Loucy (cell line): ENCODE measurements at regions not wholly inside any gene's neighbourhood (a gene's known extent, or its start where the extent isn't known, plus 50 kb on each side); places are given as distances from the start of the nearest gene placed in this dataset.

Experiments
- H2AFZ ChIP-seq: fragments of 200-600 bp; sonication (generic); 2 replicates; pipeline ENCODE4 v1.6.0; 2016; ENCODE audit warnings: antibody characterized with exemption, mild to moderate bottlenecking, low read length, moderate library complexity
- H3F3A ChIP-seq: fragments of 200-600 bp; 2 replicates; pipeline ENCODE4 v1.6.0; 2016; ENCODE audit warnings: antibody characterized with exemption, low read depth, mild to moderate bottlenecking
- H3K27me3 ChIP-seq: fragments of 200-600 bp; sonication (generic); 2 replicates; pipeline ENCODE4 v1.6.1; 2014; ENCODE audit warnings: low read length, mild to moderate bottlenecking; ENCODE audit not compliant: insufficient read depth, poor library complexity, severe bottlenecking
- H3K36me3 ChIP-seq: fragments of 200-600 bp; sonication (generic); 2 replicates; pipeline ENCODE4 v1.6.1; 2016; ENCODE audit warnings: low read length; ENCODE audit not compliant: insufficient read depth
- H3K4me1 ChIP-seq: fragments of 200-600 bp; sonication (generic); 2 replicates; pipeline ENCODE4 v1.5.1; 2014; ENCODE audit warnings: low read length, mild to moderate bottlenecking; ENCODE audit not compliant: insufficient read depth, poor library complexity, severe bottlenecking
- H3K4me2 ChIP-seq: fragments of 200-600 bp; sonication (generic); 2 replicates; pipeline ENCODE4 v1.6.0; 2014; ENCODE audit warnings: antibody characterized with exemption, low read length, low read depth, mild to moderate bottlenecking; ENCODE audit not compliant: poor library complexity, severe bottlenecking
- H3K4me3 ChIP-seq: fragments of 200-600 bp; sonication (generic); 2 replicates; pipeline ENCODE4 v1.5.1; 2014; ENCODE audit warnings: low read length, mild to moderate bottlenecking, mixed read lengths; ENCODE audit not compliant: poor library complexity, severe bottlenecking
- H3K79me2 ChIP-seq: fragments of 200-600 bp; sonication (generic); 2 replicates; pipeline ENCODE4 v1.6.1; 2014; ENCODE audit warnings: low read length; ENCODE audit not compliant: insufficient read depth
- H3K9ac ChIP-seq: fragments of 200-600 bp; sonication (generic); 2 replicates; pipeline ENCODE4 v1.6.0; 2014; ENCODE audit warnings: mild to moderate bottlenecking, low read depth, low read length, moderate library complexity; ENCODE audit not compliant: poor library complexity, severe bottlenecking
- H3K9me2 ChIP-seq: fragments of 200-600 bp; sonication (generic); replicated peaks from 2 replicates; pipeline ENCODE4 v1.6.1; 2016; ENCODE audit warnings: low read depth, low read length, mixed read lengths
- H3K9me3 ChIP-seq: fragments of 200-600 bp; sonication (generic); 2 replicates; pipeline ENCODE4 v1.6.1; 2014; ENCODE audit warnings: mild to moderate bottlenecking, antibody characterized with exemption, low read length, low read depth; ENCODE audit not compliant: insufficient read depth
- H4K20me1 ChIP-seq: fragments of 200-600 bp; sonication (generic); 2 replicates; pipeline ENCODE4 v1.6.0; 2014; ENCODE audit warnings: antibody characterized with exemption, low read length, mild to moderate bottlenecking; ENCODE audit not compliant: insufficient read depth, poor library complexity, severe bottlenecking
- EZH2phosphoT487 ChIP-seq: fragments of 200-600 bp; IDR thresholded peaks from 2 replicates; pipeline ENCODE4 v1.6.1; 2018; ENCODE audit warnings: antibody characterized with exemption, mild to moderate bottlenecking, moderate library complexity, borderline replicate concordance
- TF ChIP-seq, protein P1 (sequence below): fragments of 200-600 bp; sonication (generic); conservative IDR thresholded peaks from 2 replicates; pipeline ENCODE4 v1.5.1; 2014; ENCODE audit warnings: mild to moderate bottlenecking, antibody characterized with exemption, low read length

DNA sequence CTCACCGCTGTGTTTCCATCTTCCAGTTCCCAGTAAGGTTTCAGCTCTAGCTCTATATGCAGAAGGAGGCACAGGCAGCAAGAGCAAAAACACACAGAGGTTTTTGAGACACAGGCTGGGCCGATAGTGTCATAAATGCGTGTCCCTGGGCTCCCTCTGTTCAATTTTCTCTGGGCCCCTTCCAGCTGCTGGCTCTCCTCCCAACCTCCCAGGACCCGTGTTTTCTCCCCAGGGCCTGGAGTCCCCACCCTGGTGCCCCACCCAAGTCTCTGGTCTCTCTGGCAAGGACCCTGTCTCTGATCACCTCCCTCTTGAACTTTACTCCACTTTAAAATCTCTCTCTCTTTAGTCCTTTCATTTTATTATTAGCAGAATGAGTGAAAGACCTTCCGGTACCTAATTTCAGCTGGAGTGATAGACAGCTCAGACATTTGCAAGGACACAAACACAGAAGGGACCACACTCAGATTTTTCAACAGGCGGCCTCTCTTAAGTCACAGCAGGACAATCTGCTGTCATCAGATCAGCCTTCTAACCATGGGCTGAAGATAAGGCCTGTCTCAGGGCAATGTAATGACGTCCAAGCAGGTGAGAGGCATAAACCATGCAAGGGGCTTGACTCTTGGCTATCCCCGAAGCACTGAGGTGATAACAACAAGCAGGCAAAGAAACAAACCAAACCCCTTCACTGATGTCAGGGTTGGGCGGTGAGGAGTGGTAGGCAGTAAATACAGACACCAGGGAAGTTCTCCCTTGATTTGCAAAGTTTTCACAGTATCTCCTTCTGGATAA lies 190.0 kb upstream of the IRS2 start:
- H3F3A ChIP-seq: no peaks in the 10 kb centered on the region
- TF ChIP-seq, protein P1, sequence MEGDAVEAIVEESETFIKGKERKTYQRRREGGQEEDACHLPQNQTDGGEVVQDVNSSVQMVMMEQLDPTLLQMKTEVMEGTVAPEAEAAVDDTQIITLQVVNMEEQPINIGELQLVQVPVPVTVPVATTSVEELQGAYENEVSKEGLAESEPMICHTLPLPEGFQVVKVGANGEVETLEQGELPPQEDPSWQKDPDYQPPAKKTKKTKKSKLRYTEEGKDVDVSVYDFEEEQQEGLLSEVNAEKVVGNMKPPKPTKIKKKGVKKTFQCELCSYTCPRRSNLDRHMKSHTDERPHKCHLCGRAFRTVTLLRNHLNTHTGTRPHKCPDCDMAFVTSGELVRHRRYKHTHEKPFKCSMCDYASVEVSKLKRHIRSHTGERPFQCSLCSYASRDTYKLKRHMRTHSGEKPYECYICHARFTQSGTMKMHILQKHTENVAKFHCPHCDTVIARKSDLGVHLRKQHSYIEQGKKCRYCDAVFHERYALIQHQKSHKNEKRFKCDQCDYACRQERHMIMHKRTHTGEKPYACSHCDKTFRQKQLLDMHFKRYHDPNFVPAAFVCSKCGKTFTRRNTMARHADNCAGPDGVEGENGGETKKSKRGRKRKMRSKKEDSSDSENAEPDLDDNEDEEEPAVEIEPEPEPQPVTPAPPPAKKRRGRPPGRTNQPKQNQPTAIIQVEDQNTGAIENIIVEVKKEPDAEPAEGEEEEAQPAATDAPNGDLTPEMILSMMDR: no peak
- TF ChIP-seq EZH2phosphoT487: no peak
- H4K20me1 ChIP-seq: no peaks in the 10 kb centered on the region
- no peaks in the 10 kb centered on the region for H3K36me3 ChIP-seq
- no peaks in the 10 kb centered on the region for H3K79me2 ChIP-seq
- H3K9me3 ChIP-seq: no peaks in the 10 kb centered on the region; the same call in 1 of the 2 replicates
- H3K9me2 ChIP-seq: no peaks in the 10 kb centered on the region
- no peaks in the 10 kb centered on the region for H3K4me1 ChIP-seq
- no peaks in the 10 kb centered on the region for H3K27me3 ChIP-seq
- H3K4me2 ChIP-seq: no peak overlapping the region
- no peak overlapping the region for H2AFZ ChIP-seq
- no peak overlapping the region for H3K4me3 ChIP-seq
- H3K9ac ChIP-seq: no peak overlapping the region

DNA sequence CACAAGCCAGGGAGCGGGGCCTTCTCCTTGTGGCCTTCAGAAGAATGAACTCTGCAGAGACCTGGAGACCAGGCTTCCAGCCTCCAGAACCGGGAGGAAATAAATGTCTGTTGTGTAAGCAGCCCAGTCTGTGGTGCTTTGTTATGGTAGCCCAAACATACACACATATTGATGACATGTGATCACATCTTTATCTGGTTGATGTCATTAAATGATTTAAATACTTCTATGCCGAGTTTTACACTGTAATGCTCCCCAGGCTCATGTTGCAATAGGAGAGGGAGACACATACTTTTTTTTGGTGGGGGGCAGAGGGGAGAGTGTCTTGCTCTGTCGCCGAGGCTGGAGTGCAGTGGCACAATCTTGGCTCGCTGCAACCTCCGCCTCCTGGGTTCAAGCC lies 188.0 kb upstream of the IRS2 start:
- no peak overlapping the region for H2AFZ ChIP-seq
- H4K20me1 ChIP-seq: no peaks in the 10 kb centered on the region
- no peak overlapping the region for H3K9ac ChIP-seq
- H3K79me2 ChIP-seq: no peaks in the 10 kb centered on the region
- no peaks in the 10 kb centered on the region for H3F3A ChIP-seq
- no peaks in the 10 kb centered on the region for H3K9me2 ChIP-seq
- H3K4me1 ChIP-seq: no peaks in the 10 kb centered on the region
- no peaks in the 10 kb centered on the region for H3K36me3 ChIP-seq
- H3K4me3 ChIP-seq: no peak overlapping the region
- no peak overlapping the region for H3K4me2 ChIP-seq
- TF ChIP-seq EZH2phosphoT487: no peak
- TF ChIP-seq, protein P1: no peak
- no peaks in the 10 kb centered on the region; the same call in 1 of the 2 replicates for H3K9me3 ChIP-seq
- no peaks in the 10 kb centered on the region for H3K27me3 ChIP-seq

DNA sequence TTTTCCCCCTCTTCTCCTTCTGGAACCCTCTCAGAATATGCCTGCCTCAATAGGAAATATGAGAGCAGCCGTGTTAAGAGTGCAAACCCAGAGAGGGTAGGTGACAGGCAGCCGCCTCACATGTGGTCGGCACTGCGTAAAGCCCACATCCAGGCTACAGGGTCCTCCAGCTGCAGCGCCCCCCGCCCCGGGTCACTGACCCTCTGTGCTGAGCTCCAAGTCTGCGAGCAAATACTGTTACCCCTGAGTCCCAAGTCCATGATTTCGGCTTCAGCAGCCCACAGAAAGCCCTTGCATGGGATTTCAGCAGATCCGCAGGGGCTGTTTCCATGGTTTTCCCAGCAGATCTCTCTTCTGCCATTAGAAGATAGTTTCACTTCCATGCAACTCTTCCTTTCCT lies 186.9 kb upstream of the IRS2 start:
- H2AFZ ChIP-seq: no peak overlapping the region
- H3K27me3 ChIP-seq: no peaks in the 10 kb centered on the region
- no peaks in the 10 kb centered on the region; the same call in 1 of the 2 replicates for H3K9me3 ChIP-seq
- no peaks in the 10 kb centered on the region for H3K4me1 ChIP-seq
- no peaks in the 10 kb centered on the region for H3K9me2 ChIP-seq
- no peak overlapping the region for H3K4me3 ChIP-seq
- no peaks in the 10 kb centered on the region for H3F3A ChIP-seq
- no peak overlapping the region for H3K4me2 ChIP-seq
- no peaks in the 10 kb centered on the region for H3K79me2 ChIP-seq
- no peaks in the 10 kb centered on the region for H3K36me3 ChIP-seq
- H4K20me1 ChIP-seq: no peaks in the 10 kb centered on the region
- TF ChIP-seq, protein P1: no peak
- no peak for TF ChIP-seq EZH2phosphoT487
- no peak overlapping the region for H3K9ac ChIP-seq
